ENCODE measurements at regions not wholly inside any gene's neighbourhood (a gene's known extent, or its start where the extent isn't known, plus 50 kb on each side); places are given as distances from the start of the nearest gene placed in this dataset.

DNA sequence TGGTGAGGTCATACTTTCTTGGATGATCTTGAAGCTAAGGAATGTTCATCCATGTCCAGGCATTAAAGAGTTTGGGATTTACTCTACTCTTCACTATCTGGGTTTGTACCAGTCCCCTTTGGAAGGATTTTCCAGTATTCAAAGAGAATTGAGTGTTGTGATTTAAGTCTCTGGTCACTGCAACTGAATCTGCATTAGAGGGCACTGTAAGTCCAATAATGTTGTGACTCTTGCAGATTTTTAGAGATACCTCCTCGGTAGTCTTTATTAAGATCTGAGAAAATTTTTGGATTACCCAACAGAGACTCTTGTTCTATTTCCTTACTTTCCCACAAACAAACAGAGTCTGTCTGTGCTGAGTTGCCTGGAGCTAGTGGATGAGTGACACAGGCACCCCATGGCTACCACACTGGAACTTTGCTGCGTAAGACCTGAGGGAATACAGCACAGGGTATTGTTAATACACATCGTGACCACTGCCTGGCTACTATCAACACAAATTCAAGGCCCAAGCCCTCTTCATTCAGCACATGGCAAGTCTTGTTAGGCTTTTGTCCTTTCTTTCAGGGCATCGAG lies 357.1 kb upstream of the KLHL4 start:
- peak overlapping the region; percentile 22; the same call in 1 of the 2 replicates for H2AFZ ChIP-seq (ENCODE audit: low read length)
- peak in 1 of 2 experiments; percentile 38 for DNase-seq (ENCODE audit: low read depth in 1 of 2, low spot score in 2 of 2)
- TF ChIP-seq HDAC6 (IDR thresholded peaks at IDR 0.05; ENCODE audit: low read depth, low read length) (no peak), TAF7 (optimal IDR thresholded peaks at IDR 0.05; ENCODE audit: borderline replicate concordance, low read depth, low read length) (no peak), EGR1 (IDR thresholded peaks at IDR 0.05; ENCODE audit: borderline replicate concordance, low read depth, low read length) (no peak), SP4 (IDR thresholded peaks at IDR 0.05; ENCODE audit: low read length) (no peak), CBX8 (IDR thresholded peaks at IDR 0.05; ENCODE audit: borderline replicate concordance, low read depth, low read length) (no peak), PHF8 (conservative IDR thresholded peaks at IDR 0.05; ENCODE audit: low read depth, low read length) (no peak), RAD21 (IDR thresholded peaks at IDR 0.05 in 1 of 2, conservative IDR thresholded peaks at IDR 0.05 in 1 of 2; ENCODE audit: low read depth in 2 of 2, low read length in 2 of 2) (peak; percentile 48 to 55), KDM4A (IDR thresholded peaks at IDR 0.05; ENCODE audit: low read depth, low read length, severe bottlenecking) (no peak), SP2 (IDR thresholded peaks at IDR 0.05; ENCODE audit: low read length) (no peak), MAX (IDR thresholded peaks at IDR 0.05) (no peak)
- TF ChIP-seq, protein P1, sequence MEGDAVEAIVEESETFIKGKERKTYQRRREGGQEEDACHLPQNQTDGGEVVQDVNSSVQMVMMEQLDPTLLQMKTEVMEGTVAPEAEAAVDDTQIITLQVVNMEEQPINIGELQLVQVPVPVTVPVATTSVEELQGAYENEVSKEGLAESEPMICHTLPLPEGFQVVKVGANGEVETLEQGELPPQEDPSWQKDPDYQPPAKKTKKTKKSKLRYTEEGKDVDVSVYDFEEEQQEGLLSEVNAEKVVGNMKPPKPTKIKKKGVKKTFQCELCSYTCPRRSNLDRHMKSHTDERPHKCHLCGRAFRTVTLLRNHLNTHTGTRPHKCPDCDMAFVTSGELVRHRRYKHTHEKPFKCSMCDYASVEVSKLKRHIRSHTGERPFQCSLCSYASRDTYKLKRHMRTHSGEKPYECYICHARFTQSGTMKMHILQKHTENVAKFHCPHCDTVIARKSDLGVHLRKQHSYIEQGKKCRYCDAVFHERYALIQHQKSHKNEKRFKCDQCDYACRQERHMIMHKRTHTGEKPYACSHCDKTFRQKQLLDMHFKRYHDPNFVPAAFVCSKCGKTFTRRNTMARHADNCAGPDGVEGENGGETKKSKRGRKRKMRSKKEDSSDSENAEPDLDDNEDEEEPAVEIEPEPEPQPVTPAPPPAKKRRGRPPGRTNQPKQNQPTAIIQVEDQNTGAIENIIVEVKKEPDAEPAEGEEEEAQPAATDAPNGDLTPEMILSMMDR (IDR thresholded peaks at IDR 0.05; ENCODE audit: control extremely low read depth in 1 of 3, insufficient read depth in 1 of 3, low read depth in 1 of 3, low read length in 3 of 3): peak in 1 of 3 experiments; percentile 17; a peak in 1 of 4 replicates

More for the DNA sequence above, 357.1 kb upstream of the KLHL4 start:
- no peaks in the 10 kb centered on the region for H3K36me3 ChIP-seq (ENCODE audit: control insufficient read depth in 2 of 4, insufficient read depth in 4 of 4, low read length in 3 of 4)
- H3K18ac ChIP-seq (ENCODE audit: extremely low read depth, low read length): no peak overlapping the region; the same call in 1 of the 2 replicates
- 82% methylated on average over 3 of the region's 4 CpGs; no CpG with 5 or more reads in 1 of the 2 experiments for WGBS, 2 experiments (ENCODE audit: extremely low coverage in 1 of 2, insufficient coverage in 1 of 2, insufficient read length in 1 of 2, insufficient replicate concordance in 2 of 2, low coverage in 1 of 2, low lambda C conversion rate in 2 of 2, missing lambda C conversion rate in 1 of 2)
- H4K5ac ChIP-seq (ENCODE audit: insufficient read length, low read depth, low read length): no peak overlapping the region
- H2AK5ac ChIP-seq (ENCODE audit: low read depth, low read length): no peak overlapping the region
- no peak overlapping the region for H2BK120ac ChIP-seq (replicated peaks; ENCODE audit: low read depth, low read length)
- H4K20me1 ChIP-seq (replicated peaks in 1 of 2; ENCODE audit: control insufficient read depth in 1 of 2, insufficient read depth in 2 of 2, low read length in 2 of 2): no peaks in the 10 kb centered on the region
- H3K4me1 ChIP-seq (replicated peaks in 1 of 4; ENCODE audit: control insufficient read depth in 3 of 4, insufficient read depth in 4 of 4, low read length in 3 of 4): no peaks in the 10 kb centered on the region
- no peak overlapping the region for H3K4me3 ChIP-seq (ENCODE audit: extremely low read depth in 1 of 4, insufficient read depth in 2 of 4, low read depth in 3 of 4, low read length in 4 of 4)
- no peak overlapping the region for H3K23ac ChIP-seq (ENCODE audit: insufficient read length)
- no peaks in the 10 kb centered on the region for H3K79me2 ChIP-seq (ENCODE audit: control insufficient read depth in 1 of 2, insufficient read depth in 2 of 2, low read length in 2 of 2)
- H2BK20ac ChIP-seq (ENCODE audit: low read length): no peak overlapping the region
- no peak overlapping the region for H3K4me2 ChIP-seq (ENCODE audit: insufficient read depth in 1 of 2, low read depth in 2 of 2, low read length in 2 of 2)
- no peak for FAIRE-seq
- H3K14ac ChIP-seq (ENCODE audit: insufficient read length): no peak overlapping the region
- H3K9me3 ChIP-seq (ENCODE audit: insufficient read depth in 2 of 2, low read depth in 1 of 2, low read length in 1 of 2): no peaks in the 10 kb centered on the region
- H2BK5ac ChIP-seq (ENCODE audit: low read depth, low read length): no peak overlapping the region
- ChIA-PET CTCF (ENCODE audit: partially characterized antibody) (no interaction called here), POLR2A (ENCODE audit: partially characterized antibody) (no interaction called here)
- H2BK12ac ChIP-seq (ENCODE audit: low read depth, low read length): no peak overlapping the region
- H3K27ac ChIP-seq (ENCODE audit: low read depth, low read length): no peak overlapping the region
- no peak overlapping the region for H3K4ac ChIP-seq (replicated peaks; ENCODE audit: insufficient read length, low read depth, low read length)
- H4K8ac ChIP-seq (ENCODE audit: extremely low read depth, insufficient read depth, low read length): no peak overlapping the region
- no peaks in the 10 kb centered on the region for H3K27me3 ChIP-seq (replicated peaks in 1 of 4; ENCODE audit: control insufficient read depth in 3 of 4, extremely low read depth in 1 of 4, insufficient read depth in 3 of 4, low read length in 3 of 4)
- no peak overlapping the region for H2BK15ac ChIP-seq (ENCODE audit: low read length)
- no peaks in the 10 kb centered on the region for H3K23me2 ChIP-seq (ENCODE audit: low read depth, low read length)
- no peak overlapping the region for H4K91ac ChIP-seq (replicated peaks; ENCODE audit: insufficient read length, low read length)
- H3K79me1 ChIP-seq (ENCODE audit: low read depth, low read length): no peaks in the 10 kb centered on the region
- H3K56ac ChIP-seq (replicated peaks; ENCODE audit: insufficient read length, low read depth, low read length): no peak overlapping the region
- H3K9ac ChIP-seq (replicated peaks in 1 of 4; ENCODE audit: extremely low read depth in 1 of 4, low read depth in 3 of 4, low read length in 3 of 4): no peak overlapping the region
